HCEC 1CT (cell line): ENCODE measurements at regions not wholly inside any gene's neighbourhood (a gene's known extent, or its start where the extent isn't known, plus 50 kb on each side); places are given as distances from the start of the nearest gene placed in this dataset.

ENCODE experiments used
- DNase-seq: peaks from one replicate; pipeline ENCODE4 v3.0.0-alpha.2; 2017

- no peak for DNase-seq
Measured at GRCh38 chr5:124140060-124140459, 606.4 kb downstream of the ZNF608 start.

- no peak for DNase-seq
Measured at GRCh38 chr5:124139477-124139876, 607.0 kb downstream of the ZNF608 start.

GRCh38 chr5:124136609-124137008 is 609.8 kb downstream of the ZNF608 start:
- DNase-seq, result no peak

DNA sequence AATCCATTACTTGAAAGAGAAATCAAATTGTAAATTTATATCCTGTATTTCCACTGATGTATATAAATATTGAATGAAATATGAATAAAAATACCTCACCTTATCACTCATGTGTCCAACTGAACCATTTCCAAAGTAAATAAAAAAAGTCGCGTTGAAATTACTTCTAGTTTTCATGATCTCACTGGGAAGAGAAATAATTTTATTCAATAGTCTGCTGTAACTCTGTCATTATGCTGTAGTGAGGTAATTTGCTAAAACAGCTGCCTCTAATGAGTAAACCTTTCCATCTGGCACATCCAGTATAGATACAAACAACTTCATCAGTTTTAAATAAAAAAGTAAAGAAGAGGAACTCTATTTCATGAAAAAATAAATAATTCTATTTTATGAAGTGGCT is 611.5 kb downstream of the ZNF608 start:
- DNase-seq, result no peak

- no peak for DNase-seq
Measured at GRCh38 chr5:124133406-124133805, 613.0 kb downstream of the ZNF608 start.

- no peak for DNase-seq
Measured at GRCh38 chr5:124132843-124133242, 613.6 kb downstream of the ZNF608 start.

- no peak for DNase-seq
Measured at GRCh38 chr5:124131466-124131865, 615.0 kb downstream of the ZNF608 start.

DNA sequence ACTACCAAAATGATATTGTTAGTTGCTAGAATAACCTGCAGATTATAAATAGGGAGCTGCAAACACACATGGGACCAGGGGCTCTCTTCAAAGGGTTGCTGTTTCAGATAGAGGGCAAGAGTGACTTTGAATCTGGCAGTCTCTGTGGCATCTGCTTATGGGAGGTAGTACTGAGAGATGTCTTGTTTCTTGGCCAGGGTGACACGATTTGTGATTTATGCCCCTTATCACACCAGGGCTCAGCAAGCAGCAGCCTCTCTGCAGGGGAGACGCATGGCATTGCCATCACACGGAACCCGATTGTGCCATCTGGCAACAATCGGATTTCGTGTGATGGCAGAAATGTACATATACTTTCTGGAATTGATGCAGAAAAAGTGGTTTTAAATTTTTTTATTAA is 615.6 kb downstream of the ZNF608 start:
- no peak for DNase-seq

DNA sequence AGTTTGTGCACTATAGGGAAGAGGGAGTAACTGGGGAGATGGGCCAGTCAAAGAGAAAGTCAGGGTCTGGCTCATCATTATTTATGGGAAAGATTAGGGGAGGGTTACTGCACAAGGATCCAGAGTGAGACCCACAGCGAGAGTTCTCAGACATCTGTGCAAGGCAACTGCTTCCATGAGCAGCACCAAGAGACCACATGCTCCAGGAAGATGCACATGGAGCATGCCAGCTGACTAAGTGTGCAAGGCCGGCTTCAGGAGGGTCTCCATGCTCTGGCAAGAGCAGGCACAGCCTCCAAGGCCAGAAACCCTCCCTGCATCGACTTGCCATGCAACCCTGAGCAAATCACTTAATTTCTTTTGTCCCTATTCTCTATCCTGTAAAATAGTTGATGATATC is 616.9 kb downstream of the CSNK1G3 start:
- DNase-seq, result no peak

GRCh38 chr5:124126504-124127217 is 614.7 kb downstream of the CSNK1G3 start:
- DNase-seq, result no peak

DNA sequence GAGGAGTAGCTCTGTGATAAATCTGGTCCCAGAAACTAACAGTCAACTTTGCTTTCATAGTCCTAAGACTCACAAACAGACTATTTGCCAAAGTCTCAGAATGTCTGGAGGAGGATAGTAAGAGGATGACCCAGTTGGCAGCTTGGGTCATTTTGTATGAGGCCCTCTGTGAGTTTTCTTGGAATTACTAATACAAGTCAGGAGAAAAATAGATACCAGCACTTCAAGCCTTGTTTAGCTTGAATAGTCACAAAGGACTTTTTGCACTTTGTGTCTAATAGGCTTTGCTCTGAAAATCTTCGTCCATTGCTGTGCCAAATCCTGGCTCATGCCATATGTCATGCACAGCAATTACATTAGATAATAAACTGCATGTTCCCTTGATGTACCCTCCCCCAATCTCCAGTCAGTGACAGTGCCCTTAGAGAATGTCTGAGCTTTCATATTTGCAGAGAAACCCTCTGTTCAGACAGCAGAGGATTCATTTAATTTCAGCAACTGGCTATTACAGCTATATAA is 612.8 kb downstream of the CSNK1G3 start:
- no peak for DNase-seq

DNA sequence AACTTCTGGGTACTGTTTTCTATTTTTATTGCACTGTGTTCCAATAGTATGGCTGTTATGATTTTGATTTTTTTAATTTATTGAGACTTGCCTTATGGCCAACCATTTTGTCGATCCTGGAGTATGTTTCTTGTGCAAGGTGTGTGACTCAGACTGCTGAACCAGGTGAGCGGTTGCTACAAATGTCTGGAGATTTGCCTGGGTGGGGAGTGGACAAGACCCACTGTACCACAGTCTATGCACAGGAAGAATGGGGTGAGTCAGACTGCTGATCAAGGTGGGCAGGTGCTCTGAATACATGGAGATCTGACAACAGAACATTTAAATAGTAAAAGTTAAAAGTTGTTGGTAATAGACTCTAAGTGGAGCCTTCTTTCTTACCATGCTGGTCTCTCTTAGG is 609.2 kb downstream of the CSNK1G3 start:
- no peak for DNase-seq

- no peak for DNase-seq
Measured at GRCh38 chr5:124114911-124115310, 602.9 kb downstream of the CSNK1G3 start.

- peak; percentile 7 for DNase-seq
Measured at GRCh38 chr5:124111886-124112285, 599.9 kb downstream of the CSNK1G3 start.

DNA sequence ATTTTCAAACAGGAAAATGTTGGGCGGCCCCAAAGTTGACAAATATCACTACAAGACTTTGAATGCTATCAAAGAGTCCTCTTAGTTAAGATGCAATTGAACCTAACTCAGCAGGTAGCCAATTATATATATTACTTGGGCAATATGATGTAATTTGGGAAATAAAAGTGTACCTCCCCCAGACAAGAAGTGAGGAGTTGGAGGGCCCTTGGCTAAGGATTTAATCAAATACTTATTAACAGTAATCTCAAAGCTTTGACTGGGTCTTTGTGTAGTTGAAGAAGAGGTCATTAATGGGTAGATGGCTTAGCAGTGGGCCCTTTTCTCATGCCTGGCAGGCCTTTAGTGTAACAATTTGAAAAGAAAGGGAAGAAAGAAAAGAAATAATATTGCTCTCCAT is 599.0 kb downstream of the CSNK1G3 start:
- DNase-seq, result no peak

GRCh38 chr5:124105326-124105725 is 593.3 kb downstream of the CSNK1G3 start:
- DNase-seq, result no peak

GRCh38 chr5:124104821-124105220 is 592.8 kb downstream of the CSNK1G3 start:
- DNase-seq, result no peak

DNA sequence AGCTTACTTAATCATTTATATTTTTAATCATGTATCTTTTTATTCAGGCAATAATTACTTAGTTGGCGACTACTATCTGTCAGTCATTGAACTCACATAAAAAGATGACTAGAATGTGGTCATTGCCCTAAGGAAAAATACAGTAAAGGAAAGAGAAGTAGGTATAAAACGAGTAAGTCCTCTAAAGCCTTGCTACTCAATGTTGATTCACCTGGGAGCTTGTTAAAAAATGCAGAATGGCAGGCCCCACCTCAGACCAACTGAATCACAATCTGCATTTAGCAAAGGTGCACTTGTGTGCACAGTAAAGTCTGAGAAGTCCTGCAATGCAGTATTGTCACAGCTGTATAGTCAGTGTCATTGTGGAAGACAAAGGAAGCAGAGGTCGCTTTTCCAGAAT is 592.4 kb downstream of the CSNK1G3 start:
- DNase-seq, result no peak

- peak; percentile 8 for DNase-seq
Measured at GRCh38 chr5:124103671-124104070, 591.7 kb downstream of the CSNK1G3 start.

GRCh38 chr5:124103056-124103455 is 591.1 kb downstream of the CSNK1G3 start:
- DNase-seq, result peak; percentile 3

GRCh38 chr5:124102486-124102885 is 590.5 kb downstream of the CSNK1G3 start:
- peak; percentile 47 for DNase-seq

- DNase-seq, result no peak
Measured at GRCh38 chr5:124093658-124094057, 581.7 kb downstream of the CSNK1G3 start.

- no peak for DNase-seq
Measured at GRCh38 chr5:124090115-124090514, 578.1 kb downstream of the CSNK1G3 start.

GRCh38 chr5:124089578-124089977 is 577.6 kb downstream of the CSNK1G3 start:
- no peak for DNase-seq
